Kidney epithelial cell (primary cell): ENCODE measurements at regions not wholly inside any gene's neighbourhood (a gene's known extent, or its start where the extent isn't known, plus 50 kb on each side); places are given as distances from the start of the nearest gene placed in this dataset.

Source experiments
- DNase-seq: peaks from one replicate; pipeline ENCODE4 v3.0.0-alpha.2; 2010; ENCODE audit warnings: low read depth
- H3K27me3 ChIP-seq: 2 replicates; pipeline ENCODE4 v1.6.0; 2011; ENCODE audit warnings: low read length; ENCODE audit not compliant: control insufficient read depth, insufficient read depth
- H3K36me3 ChIP-seq: 2 replicates; pipeline ENCODE4 v1.5.1; 2011; ENCODE audit warnings: low read length; ENCODE audit not compliant: control insufficient read depth, insufficient read depth
- H3K4me3 ChIP-seq: 2 replicates; pipeline ENCODE4 v1.5.1; 2011; ENCODE audit warnings: low read depth, mild to moderate bottlenecking, control low read depth, low read length
- TF ChIP-seq, protein P1 (sequence below): IDR thresholded peaks from 2 replicates; pipeline ENCODE4 v1.5.1; 2011; ENCODE audit warnings: mild to moderate bottlenecking, moderate library complexity, low read length, control low read depth, inconsistent platforms; ENCODE audit not compliant: insufficient read depth, poor library complexity, severe bottlenecking

DNA sequence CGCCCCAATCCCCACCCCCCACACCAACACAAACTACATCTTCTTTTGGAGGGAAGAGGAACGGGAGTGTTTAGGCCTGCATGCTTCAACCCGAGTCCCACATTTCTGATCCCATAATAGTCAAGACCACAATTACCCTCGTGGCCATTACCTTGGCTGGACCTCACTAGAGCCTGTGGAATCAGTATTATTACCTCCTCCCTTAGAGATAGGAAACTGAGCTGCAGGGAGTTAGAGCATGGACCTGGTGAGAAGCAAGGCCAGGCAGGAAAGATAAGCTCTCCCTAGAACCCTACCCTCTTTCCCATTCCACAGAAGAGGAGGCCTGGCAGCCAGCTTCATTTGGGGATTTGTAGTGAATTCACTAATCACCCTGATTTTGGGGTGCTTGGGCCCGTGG lies 74.1 kb downstream of the NCR2 start:
- DNase-seq: no peak
- Histone ChIP-seq H3K36me3 (no peaks in the 10 kb centered on the region), H3K27me3 (peaks cover 31% of the 10 kb centered on the region), H3K4me3 (no peak overlapping the region)
- TF ChIP-seq, protein P1, sequence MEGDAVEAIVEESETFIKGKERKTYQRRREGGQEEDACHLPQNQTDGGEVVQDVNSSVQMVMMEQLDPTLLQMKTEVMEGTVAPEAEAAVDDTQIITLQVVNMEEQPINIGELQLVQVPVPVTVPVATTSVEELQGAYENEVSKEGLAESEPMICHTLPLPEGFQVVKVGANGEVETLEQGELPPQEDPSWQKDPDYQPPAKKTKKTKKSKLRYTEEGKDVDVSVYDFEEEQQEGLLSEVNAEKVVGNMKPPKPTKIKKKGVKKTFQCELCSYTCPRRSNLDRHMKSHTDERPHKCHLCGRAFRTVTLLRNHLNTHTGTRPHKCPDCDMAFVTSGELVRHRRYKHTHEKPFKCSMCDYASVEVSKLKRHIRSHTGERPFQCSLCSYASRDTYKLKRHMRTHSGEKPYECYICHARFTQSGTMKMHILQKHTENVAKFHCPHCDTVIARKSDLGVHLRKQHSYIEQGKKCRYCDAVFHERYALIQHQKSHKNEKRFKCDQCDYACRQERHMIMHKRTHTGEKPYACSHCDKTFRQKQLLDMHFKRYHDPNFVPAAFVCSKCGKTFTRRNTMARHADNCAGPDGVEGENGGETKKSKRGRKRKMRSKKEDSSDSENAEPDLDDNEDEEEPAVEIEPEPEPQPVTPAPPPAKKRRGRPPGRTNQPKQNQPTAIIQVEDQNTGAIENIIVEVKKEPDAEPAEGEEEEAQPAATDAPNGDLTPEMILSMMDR: no peak

DNA sequence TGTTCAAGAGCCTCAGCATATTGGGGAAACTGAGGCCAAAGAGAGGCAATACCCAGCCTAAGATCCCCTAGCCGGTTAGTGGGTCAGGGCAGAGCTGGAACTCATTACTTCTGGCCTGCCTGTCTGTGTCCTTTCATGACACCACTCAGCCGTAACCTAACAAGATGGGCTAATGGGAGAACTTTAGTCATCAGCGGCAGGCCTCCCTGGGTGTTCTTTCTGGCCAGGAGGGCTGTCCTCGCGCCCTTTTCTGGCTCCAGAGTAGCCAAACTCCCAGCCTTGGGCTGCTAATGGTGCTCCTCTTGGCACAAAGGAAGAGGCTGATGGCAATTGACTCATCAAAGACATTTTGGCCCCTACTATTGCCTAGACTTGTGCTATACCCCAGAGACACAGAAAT lies 76.6 kb downstream of the NCR2 start:
- Histone ChIP-seq H3K27me3 (peaks cover 51% of the 10 kb centered on the region), H3K4me3 (no peak overlapping the region), H3K36me3 (no peaks in the 10 kb centered on the region)
- TF ChIP-seq, protein P1: no peak
- no peak for DNase-seq

DNA sequence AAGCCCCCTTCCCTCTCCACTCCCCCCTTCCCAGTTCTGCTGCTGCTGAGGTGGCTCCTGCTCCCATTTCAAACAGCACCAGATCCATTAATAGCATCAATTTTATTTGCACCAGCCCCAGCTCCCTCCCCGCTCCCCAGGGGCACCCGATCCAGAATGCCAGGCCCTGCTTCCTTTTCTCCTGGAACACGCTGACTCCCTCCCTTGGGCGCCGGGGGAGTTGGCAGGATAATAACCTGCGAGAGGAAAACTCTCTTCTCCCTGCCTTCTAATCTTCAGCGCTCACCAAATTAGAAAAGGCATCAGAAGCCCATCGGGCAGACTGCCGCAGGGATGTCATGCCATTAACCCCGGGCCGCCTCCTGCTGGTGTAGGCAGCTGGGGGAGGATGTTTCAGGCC lies 77.8 kb downstream of the NCR2 start:
- Histone ChIP-seq H3K27me3 (peaks cover 48% of the 10 kb centered on the region), H3K4me3 (no peak overlapping the region), H3K36me3 (no peaks in the 10 kb centered on the region)
- TF ChIP-seq, protein P1: no peak
- DNase-seq: no peak

DNA sequence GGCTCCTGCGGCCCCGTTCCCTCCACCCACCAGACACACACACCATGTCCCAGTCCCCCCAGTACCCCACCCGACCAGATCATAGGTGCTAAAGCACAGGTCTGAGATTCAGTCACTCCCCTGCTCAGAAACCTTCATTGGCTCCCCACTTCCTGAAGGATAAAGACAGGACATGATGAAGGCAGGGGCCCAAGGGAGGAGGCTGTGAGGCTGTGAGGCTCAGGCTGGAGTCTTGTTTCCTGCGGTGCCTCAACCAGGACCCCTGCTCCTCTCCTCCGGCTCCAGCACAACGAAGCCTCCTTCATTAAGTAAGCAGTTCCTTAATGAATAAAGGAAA lies 81.1 kb downstream of the NCR2 start:
- TF ChIP-seq, protein P1: no peak
- Histone ChIP-seq H3K4me3 (no peak overlapping the region), H3K27me3 (peaks cover 55% of the 10 kb centered on the region), H3K36me3 (no peaks in the 10 kb centered on the region)
- no peak for DNase-seq

DNA sequence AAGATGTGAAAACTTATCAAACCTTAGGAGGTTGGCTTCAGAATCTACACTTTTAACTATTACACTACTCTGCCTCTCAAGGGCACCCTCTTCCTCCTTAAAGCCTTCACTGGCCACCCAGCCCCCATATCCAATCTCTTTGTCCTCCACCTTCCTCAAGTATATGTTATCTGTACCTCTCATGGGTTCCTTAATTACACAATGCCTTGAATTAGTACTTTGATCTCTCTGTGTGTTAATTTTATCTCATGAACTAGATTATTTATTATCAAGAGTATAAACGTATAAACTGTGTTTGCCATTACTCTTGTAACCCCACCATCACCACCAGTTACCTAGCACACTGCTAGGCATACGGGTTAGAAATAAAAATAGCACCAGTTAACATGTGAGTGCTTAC lies 83.3 kb downstream of the NCR2 start:
- H3K36me3 ChIP-seq: no peaks in the 10 kb centered on the region
- TF ChIP-seq, protein P1: no peak
- H3K4me3 ChIP-seq: no peak overlapping the region
- H3K27me3 ChIP-seq: peaks cover 60% of the 10 kb centered on the region
- no peak for DNase-seq

DNA sequence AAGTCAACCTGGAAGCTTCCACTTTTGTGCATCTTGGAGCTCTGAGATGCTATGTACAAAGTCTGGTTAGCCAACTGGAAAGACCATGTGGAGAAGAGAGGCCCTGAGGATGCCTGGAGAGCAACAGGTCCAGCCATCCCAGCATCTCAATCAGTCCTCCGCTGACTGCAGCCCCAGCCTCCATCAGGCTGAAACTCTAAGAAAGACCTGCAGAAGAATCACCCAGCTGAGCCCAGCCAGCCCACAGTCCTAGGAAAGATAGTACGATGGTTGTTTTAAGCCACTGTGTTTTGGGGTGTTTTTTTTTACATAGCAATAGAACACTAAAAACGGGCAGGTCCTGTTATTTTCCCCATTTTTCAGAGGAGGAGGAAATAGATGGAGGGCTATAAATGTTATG lies 84.0 kb downstream of the NCR2 start:
- H3K4me3 ChIP-seq: no peak overlapping the region
- H3K27me3 ChIP-seq: peaks cover 57% of the 10 kb centered on the region
- TF ChIP-seq, protein P1: no peak
- H3K36me3 ChIP-seq: no peaks in the 10 kb centered on the region
- DNase-seq: no peak
